GM10266 (cell line): ENCODE measurements at regions not wholly inside any gene's neighbourhood (a gene's known extent, or its start where the extent isn't known, plus 50 kb on each side); places are given as distances from the start of the nearest gene placed in this dataset.
"Not testable (repeated sequence)": the region's sequence is repeated elsewhere in the genome, so short reads cannot be mapped to it uniquely, and the experiment has no call there.

Source experiments
- DNase-seq: peaks from one replicate; pipeline ENCODE4 v3.0.0; 2012; ENCODE audit errors: extremely low spot score
- TF ChIP-seq, protein P1 (sequence below): IDR thresholded peaks from 2 replicates; pipeline ENCODE4 v1.5.1; 2012; ENCODE audit warnings: mild to moderate bottlenecking, low read depth; ENCODE audit not compliant: control insufficient read depth, insufficient read depth; ENCODE audit errors: missing control alignments

DNA sequence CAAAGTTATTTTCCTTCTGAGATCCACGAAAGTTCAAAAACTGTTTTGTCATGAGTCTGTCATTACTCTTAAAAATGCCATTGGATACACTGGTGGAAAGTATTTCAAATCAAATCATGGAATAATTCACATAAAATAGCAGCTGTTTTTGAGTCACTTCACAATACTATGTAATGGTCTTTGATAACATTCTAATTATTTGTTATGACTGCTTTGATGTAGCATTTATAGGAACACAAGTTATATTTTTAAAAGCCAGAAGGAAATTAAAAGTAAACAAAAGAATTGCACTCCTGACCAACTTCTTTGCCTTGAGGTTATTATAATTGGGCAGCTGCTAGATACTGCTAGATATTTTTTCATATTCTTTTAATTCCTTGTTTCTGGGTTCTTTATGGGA, 473.2 kb downstream of the CCER1 start:
- no peak for DNase-seq
- TF ChIP-seq, protein P1, sequence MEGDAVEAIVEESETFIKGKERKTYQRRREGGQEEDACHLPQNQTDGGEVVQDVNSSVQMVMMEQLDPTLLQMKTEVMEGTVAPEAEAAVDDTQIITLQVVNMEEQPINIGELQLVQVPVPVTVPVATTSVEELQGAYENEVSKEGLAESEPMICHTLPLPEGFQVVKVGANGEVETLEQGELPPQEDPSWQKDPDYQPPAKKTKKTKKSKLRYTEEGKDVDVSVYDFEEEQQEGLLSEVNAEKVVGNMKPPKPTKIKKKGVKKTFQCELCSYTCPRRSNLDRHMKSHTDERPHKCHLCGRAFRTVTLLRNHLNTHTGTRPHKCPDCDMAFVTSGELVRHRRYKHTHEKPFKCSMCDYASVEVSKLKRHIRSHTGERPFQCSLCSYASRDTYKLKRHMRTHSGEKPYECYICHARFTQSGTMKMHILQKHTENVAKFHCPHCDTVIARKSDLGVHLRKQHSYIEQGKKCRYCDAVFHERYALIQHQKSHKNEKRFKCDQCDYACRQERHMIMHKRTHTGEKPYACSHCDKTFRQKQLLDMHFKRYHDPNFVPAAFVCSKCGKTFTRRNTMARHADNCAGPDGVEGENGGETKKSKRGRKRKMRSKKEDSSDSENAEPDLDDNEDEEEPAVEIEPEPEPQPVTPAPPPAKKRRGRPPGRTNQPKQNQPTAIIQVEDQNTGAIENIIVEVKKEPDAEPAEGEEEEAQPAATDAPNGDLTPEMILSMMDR = no peak

DNA sequence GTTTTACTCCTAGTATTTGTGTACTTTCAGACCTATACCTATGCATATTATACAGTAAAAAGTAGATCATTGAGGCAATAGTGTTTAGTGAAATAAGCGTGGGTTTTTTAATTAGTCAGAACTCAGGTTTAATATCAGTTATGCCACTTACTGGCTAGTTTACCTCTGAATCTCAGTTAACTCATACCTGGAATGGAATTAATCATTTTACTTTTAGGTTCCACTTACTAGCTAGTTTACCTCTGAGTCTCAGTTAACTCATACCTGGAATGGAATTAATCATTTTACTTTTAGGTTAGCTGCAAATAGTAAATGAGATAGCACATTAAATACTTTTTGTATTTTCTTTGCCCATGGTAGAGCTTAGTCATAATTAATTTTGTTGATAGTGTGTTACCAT, 475.7 kb downstream of the CCER1 start:
- no peak for DNase-seq
- TF ChIP-seq, protein P1 = no peak

DNA sequence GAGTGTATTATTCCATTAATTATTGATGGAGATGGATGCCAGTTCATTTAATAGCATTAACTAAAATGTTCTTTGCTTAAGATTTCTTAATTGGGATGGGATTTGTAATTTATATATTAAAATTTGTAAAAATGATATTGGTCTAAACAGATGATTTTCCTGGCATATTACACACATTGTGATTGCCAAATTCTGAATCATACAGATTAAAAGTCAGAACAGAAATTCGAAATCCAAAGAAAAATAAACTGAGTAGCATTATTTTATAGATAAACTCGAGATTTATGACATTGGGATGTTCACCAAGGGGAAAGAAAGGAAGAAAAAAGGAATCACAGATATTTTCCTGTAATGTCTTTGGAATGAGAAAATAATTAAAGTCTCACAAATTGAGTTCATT, 481.1 kb downstream of the CCER1 start:
- DNase-seq = no peak
- TF ChIP-seq, protein P1 = no peak

DNA sequence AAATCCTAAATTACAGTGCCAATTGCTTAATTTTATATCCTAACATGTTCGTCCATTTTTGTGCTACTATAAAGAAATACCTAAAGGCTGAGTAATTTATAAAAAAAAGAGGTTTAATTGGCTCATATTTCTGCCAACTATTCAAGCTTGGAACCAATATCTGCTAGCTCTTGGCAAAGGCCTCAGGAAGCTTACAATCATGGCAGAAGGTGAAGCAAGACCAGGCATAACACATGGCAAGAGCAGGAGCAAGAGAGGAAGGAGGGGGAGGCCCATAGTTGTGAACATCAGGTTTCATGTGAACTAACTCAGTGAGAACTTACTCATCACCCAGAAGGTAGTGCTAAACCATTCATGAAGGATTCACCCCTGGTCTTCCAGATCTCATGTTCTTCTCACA, 494.3 kb downstream of the CCER1 start:
- TF ChIP-seq, protein P1 = no peak
- DNase-seq = no peak

DNA sequence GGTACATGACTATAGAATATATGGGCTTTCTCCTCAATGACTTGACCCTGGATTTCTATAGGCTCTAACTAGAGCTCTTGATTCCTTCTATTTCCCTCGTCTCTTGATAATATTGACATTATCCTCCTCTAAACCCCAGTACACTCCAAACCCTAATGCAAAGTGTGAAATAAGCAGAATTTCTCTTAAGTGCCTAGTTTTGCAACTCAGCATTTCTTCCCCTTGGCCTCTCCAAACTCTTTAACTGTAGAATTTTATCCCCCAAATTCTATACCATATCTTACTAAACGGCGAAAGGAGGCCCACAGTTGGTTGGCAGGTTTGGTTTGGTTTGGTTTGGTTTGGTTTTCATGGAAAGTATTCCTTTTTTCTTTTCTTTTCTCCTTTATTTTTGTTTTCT, 498.7 kb downstream of the CCER1 start:
- DNase-seq = no peak
- TF ChIP-seq, protein P1 = no peak

DNA sequence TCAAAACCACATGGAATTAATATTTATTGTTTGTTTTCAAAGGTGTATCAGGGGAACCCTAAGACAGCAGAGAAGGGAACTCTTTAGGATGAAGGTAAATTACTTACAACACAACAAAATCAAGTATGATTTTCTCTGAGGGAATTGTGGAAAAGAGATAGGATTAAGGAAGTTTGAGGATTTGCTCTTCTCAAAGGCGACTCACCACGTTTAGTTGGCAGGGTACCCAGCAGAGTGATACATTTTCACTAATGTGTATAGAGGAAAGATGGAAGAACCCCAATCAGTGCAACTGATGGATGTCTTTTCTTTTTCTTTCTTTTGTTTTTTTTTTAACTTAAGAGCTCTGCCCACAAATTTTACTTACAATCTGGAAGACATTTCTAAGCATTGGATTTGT, 499.2 kb downstream of the CCER1 start:
- no peak for DNase-seq
- TF ChIP-seq, protein P1 = no peak

DNA sequence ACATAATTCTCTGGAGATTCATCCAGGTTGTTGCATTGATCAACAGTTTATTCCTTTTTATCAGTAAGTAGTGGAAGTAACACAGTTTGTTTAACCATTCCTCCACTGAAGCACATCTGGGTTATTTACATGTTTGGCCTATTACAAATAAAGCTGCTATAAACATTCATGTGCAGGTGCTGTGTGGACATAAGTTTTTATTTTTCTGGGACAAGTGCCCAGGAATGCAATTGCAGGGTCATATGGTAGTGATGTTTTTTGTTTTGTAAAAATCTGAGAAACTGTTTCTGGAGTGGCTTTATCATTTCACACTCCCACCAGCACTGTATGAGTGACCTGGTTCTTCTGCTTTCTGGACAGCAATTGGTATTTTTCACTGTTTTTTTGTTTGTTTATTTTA, 505.4 kb downstream of the CCER1 start:
- TF ChIP-seq, protein P1 = no peak
- no peak for DNase-seq

DNA sequence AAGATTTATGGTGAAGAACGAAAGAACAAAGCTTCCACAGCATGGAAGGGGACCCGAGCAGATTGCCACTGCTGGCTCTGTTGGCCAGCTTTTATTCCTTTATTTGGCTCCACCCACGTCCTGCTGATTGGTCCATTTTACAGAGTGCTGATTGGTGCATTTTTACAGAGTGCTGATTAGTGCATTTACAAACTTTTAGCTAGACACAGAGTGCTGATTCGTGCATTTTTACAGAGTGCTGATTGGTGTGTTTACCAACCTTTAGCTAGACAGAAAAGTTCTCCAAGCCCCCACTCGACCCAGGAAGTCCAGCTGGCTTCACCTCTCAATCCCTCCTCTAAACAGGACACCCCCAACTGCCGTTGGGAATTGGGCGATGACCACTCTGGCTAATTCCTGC, 511.5 kb downstream of the CCER1 start:
- DNase-seq = not testable (repeated sequence)
